HG03460 (cell line): ENCODE measurements at regions not wholly inside any gene's neighbourhood (a gene's known extent, or its start where the extent isn't known, plus 50 kb on each side); places are given as distances from the start of the nearest gene placed in this dataset.

Experiments
- ATAC-seq: cut with Tn5 transposase; IDR thresholded peaks from one replicate; pipeline ENCODE4 v1.9.1; 2021; ENCODE audit not compliant: unreplicated experiment

DNA sequence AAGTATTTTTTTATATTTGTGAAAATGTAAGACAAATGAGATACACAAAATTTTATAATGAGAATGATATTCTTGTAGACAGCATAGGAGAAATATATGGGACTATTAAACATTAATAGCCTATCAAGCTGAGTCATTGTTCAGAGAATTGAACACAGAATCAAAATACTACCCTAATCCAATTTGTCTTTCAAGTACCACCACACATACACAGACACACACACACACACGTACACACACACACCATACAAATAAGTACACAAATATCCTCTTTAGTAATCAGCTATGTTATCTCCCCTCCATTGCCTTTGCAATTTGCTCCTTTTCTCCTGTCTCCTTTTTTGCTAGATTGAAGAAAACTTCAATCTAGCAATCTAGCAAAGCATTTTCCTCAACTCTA, 499.3 kb downstream of the FOXG1 start:
- no peak for ATAC-seq

DNA sequence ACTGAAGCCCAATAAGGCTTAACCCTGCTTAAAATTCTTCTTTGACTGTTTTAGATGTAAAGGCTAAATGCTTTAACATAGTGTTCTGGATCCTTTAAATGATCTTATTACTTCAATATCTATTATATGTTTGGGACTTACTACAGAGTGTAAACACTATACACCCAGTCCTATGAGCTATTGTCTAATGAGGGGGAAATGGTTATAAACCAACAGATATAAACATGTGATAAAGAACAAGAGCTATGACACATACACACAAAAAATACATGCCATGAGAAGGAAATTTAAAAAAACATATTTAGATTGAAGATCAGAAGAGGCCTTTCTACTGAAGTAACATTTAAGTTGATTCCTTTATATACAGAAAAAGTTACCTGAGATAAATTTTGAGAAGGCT, 505.1 kb downstream of the FOXG1 start:
- ATAC-seq, result no peak

GRCh38 chr14:29273513-29273912, 506.9 kb downstream of the FOXG1 start:
- ATAC-seq, result no peak

- no peak for ATAC-seq
Measured at GRCh38 chr14:29274890-29275596, 508.5 kb downstream of the FOXG1 start.

GRCh38 chr14:29278301-29279263, 512.0 kb downstream of the FOXG1 start:
- no peak for ATAC-seq

- ATAC-seq, result no peak
Measured at GRCh38 chr14:29282169-29282568, 515.6 kb downstream of the FOXG1 start.

GRCh38 chr14:29290441-29290840, 523.9 kb downstream of the FOXG1 start:
- ATAC-seq, result no peak

DNA sequence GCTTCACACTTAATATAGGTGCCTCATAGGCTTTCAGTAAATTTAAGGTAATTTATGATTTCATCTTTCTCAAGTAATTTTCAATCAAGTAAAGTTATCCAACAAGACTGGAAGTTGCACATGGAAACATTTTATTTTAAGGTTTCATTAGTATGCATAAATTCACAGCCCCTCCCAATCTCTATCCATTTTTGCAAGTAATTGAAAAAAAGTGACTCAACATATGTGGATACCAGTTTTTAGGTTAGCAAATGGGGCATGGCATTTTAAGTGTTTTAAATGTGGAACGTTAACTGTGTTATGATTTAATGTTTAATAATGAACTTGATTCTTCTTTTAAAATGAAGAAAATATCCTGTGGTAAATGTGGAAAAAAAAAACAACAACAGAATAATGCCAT, 532.8 kb downstream of the FOXG1 start:
- no peak for ATAC-seq

DNA sequence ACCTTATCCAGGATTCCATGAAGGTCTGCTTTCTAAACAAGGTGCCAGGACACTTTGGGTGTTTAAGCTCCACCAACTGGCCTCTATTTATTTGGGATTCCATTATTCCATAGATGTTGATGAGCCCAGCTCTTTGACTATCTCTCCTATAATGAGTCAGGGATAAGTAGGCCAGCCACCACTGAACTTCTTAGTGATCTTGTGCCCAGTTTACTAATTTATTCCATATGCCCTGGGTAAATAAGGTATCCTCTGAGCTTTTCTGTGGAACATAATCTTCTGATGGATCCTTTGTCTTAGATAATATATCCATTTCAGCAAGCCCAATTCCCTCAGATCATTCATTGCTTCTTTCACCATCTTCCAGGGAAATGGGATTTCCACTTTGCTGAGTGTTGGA, 535.0 kb downstream of the FOXG1 start:
- ATAC-seq, result no peak

GRCh38 chr14:29310210-29310609, 543.6 kb downstream of the FOXG1 start:
- no peak for ATAC-seq

GRCh38 chr14:29310757-29311156, 544.2 kb downstream of the FOXG1 start:
- ATAC-seq, result no peak

GRCh38 chr14:29311983-29312382, 545.4 kb downstream of the FOXG1 start:
- ATAC-seq, result no peak

DNA sequence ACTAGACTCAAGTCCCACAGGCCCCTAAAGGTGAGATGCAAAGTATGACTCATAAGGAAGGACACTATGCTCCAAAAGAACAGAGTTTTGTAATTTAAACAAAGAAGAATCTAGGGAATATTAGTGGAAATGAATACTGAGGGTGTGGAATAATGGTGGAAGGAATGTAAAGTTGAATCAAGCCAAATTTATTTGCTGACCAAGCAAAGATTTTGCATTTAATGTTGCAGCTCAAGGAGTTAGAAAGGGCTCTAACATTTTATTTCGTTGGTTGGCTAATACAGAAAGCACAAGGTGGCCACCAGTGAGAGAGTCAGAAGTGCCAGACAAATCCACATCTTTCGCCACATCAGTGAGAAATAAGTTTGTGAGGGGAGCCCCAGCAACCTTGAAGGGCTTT, 550.3 kb downstream of the FOXG1 start:
- ATAC-seq, result no peak

DNA sequence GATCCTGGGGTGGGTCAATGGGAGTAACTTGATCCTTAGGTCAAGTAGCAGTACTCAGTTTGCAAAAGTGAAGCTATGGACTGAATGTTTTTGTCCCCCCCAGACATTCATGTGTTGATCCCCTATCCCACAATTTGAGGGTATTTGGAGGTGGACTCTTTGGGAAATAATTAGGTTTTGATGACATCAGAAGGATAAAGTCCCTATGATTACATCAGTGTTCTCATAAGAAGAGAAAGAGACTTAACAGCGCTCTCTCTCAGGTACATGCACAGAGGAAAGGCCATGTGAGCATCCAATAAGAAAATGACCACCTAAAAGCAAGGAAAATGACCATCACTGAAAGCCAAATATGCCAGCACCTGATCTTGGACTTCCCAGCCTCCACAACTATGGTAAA, 550.8 kb downstream of the FOXG1 start:
- ATAC-seq, result no peak

GRCh38 chr14:29320286-29320685, 553.7 kb downstream of the FOXG1 start:
- no peak for ATAC-seq

DNA sequence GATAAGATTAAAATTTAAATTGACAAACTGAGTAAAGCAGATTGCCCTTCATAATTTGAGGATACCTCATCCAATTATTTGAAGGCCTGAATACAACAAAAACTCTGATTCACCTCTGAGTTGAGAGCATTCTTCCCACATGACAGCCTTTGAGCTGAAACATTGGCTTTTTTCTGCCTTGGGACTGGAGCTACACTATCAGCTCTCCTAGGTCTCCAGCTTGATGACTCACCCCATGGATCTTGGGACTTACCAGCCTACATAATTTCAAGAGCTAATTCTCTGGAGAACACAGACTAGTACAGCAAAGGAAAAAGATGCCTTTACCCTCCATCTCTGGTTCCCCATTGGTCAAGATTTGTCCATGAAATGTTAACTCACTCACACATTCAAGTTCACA, 555.1 kb downstream of the FOXG1 start:
- no peak for ATAC-seq

GRCh38 chr14:29339494-29340172, 573.0 kb downstream of the FOXG1 start:
- ATAC-seq, result no peak

DNA sequence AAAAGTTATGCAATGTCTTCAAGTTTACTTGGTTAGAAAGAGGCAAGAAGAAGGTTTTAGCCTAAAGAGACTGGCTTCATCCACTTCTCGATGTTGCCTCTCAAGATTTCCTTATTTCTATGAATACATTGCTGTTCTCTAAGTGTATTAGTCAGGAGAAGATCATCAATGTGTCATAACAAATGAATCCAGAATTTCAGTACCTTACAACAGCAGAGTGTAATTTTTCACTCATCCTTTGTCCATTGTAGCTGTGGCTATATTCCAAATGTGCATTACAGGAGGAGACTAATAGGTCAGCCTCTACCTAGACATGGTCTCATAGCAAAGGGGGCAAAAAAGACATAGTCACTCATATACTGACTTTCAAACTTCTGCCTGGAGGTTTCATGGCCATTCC, 579.1 kb downstream of the PRKD1 start:
- no peak for ATAC-seq

GRCh38 chr14:29350496-29350895, 577.2 kb downstream of the PRKD1 start:
- no peak for ATAC-seq

- no peak for ATAC-seq
Measured at GRCh38 chr14:29351996-29352705, 575.5 kb downstream of the PRKD1 start.

DNA sequence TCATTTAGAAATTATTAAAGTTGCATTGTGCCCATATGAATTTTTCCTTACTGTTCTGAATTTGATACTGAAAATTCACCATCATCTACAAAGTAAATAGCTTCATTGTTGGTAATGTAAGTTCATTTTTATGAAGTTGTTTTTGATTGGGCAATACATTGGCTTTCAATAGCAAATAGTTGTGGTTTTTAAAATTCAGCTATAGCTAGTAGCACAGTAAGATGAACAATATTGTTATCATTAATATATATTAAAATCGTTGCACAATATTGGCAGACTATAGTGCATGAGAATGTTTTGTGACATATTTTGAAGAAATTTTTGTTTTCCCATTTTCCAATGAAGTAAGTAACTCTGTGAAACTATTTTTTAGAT, 575.0 kb downstream of the PRKD1 start:
- no peak for ATAC-seq
